Neural crest cell (in vitro differentiated cells): ENCODE measurements at regions not wholly inside any gene's neighbourhood (a gene's known extent, or its start where the extent isn't known, plus 50 kb on each side); places are given as distances from the start of the nearest gene placed in this dataset.
A peak's percentile ranks its signal among the peaks of the same experiment; 100 is the strongest.

Experiments used
- DNase-seq: peaks from one replicate; pipeline ENCODE4 v3.0.0; 2021; ENCODE audit warnings: low read depth, mixed read lengths, low spot score
- H3K27ac Mint-ChIP-seq: one replicate; pipeline ENCODE4 v1.8.0; 2021; ENCODE audit warnings: mild to moderate bottlenecking, mixed read lengths; ENCODE audit not compliant: unreplicated experiment
- H3K27me3 Mint-ChIP-seq: 2 replicates; pipeline ENCODE4 v1.8.0; 2021; ENCODE audit warnings: low read depth, mild to moderate bottlenecking, mixed read lengths
- H3K36me3 Mint-ChIP-seq: 2 replicates; pipeline ENCODE4 v1.8.0; 2021; ENCODE audit warnings: low read depth, mild to moderate bottlenecking, mixed read lengths
- H3K4me1 Mint-ChIP-seq: 2 replicates; pipeline ENCODE4 v1.8.0; 2021; ENCODE audit warnings: mixed read lengths
- H3K4me3 Mint-ChIP-seq: one replicate; pipeline ENCODE4 v1.8.0; 2021; ENCODE audit warnings: mild to moderate bottlenecking, mixed read lengths
- H3K9me3 Mint-ChIP-seq: 2 replicates; pipeline ENCODE4 v1.8.0; 2021; ENCODE audit warnings: mixed read lengths
- TF ChIP-seq, protein P1 (sequence below): fragments of 200-600 bp; sonication (generic); conservative IDR thresholded peaks from 2 replicates; pipeline ENCODE4 v1.5.0; 2021; ENCODE audit warnings: antibody characterized with exemption, mild to moderate bottlenecking

DNA sequence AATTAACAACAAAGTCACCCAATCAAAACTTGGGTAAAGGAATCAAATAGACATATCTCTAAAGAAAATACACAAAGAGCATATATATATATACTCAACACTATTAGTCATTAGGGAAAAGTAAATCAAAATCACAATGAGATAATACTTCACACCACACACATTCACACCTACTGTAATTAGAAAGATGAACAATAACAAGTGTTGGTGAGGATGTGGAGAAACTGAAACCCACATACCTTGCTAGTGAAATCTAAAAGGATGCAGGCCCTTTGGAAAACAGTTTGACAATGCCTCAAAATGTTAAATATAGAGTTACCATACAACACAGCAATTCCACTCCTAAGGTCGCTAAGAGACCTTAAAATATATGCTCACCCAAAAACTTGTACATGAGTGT lies 177.1 kb downstream of the ANKRD60 start:
- TF ChIP-seq, protein P1, sequence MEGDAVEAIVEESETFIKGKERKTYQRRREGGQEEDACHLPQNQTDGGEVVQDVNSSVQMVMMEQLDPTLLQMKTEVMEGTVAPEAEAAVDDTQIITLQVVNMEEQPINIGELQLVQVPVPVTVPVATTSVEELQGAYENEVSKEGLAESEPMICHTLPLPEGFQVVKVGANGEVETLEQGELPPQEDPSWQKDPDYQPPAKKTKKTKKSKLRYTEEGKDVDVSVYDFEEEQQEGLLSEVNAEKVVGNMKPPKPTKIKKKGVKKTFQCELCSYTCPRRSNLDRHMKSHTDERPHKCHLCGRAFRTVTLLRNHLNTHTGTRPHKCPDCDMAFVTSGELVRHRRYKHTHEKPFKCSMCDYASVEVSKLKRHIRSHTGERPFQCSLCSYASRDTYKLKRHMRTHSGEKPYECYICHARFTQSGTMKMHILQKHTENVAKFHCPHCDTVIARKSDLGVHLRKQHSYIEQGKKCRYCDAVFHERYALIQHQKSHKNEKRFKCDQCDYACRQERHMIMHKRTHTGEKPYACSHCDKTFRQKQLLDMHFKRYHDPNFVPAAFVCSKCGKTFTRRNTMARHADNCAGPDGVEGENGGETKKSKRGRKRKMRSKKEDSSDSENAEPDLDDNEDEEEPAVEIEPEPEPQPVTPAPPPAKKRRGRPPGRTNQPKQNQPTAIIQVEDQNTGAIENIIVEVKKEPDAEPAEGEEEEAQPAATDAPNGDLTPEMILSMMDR = no peak
- Mint-ChIP-seq H3K9me3 (peaks cover 4% of the 10 kb centered on the region), H3K27ac (no peak overlapping the region), H3K4me1 (no peaks in the 10 kb centered on the region), H3K36me3 (no peaks in the 10 kb centered on the region), H3K27me3 (peaks cover 23% of the 10 kb centered on the region), H3K4me3 (no peak overlapping the region)
- no peak for DNase-seq

DNA sequence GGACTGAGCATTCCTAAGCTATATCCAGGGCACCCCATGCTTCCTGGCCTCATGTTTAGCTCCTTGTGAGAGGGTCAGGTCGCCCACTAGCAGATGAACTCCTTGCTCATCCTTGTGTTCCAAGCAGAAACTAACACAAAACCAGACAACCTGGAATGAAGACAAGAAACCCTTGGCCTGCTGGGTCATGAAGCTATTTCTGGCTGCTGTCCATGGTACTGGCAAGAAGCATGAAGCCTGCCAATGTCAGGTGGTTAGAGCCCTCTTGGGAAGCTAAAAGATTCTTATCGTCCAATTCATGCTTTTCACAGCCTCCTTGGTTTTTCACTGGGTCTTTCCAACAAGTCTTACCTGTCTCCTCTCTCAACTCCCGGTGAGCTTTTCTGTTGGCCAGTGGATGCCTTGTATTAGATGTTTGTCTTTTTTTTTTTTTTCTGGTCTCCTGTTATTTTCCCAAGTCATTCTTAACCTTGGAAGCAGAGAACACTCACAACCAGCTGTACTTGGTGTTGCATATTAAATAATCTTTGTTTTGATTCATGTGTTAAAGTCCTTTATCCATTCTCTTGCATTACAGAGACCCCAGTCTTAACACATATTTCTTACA lies 180.3 kb downstream of the ANKRD60 start:
- H3K4me3 Mint-ChIP-seq = no peak overlapping the region
- H3K27me3 Mint-ChIP-seq = peaks cover 31% of the 10 kb centered on the region
- peak; percentile 35 for DNase-seq
- peaks cover 12% of the 10 kb centered on the region for H3K4me1 Mint-ChIP-seq
- peaks cover 4% of the 10 kb centered on the region for H3K9me3 Mint-ChIP-seq
- no peaks in the 10 kb centered on the region for H3K36me3 Mint-ChIP-seq
- TF ChIP-seq, protein P1 = no peak
- H3K27ac Mint-ChIP-seq = no peak overlapping the region

DNA sequence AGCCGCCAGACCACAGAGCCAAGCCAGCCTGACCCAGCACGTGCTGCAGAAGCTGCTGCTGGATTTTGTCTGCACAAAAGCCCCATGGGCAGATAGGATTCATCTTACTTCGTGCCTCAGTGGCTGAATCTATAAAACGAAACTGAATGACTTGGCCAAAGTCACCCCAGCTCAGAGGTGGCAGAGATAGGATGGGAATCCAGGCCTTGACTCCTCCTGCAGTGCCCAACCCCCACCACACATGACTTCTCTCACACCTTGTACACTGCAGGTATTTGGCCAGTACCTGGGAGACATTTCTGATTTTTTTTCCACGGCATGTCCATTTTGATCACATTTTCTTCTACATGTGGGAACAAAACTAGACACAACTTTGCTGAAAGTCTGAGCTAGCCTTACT lies 182.1 kb downstream of the ANKRD60 start:
- no peaks in the 10 kb centered on the region for H3K36me3 Mint-ChIP-seq
- H3K27me3 Mint-ChIP-seq = peaks cover 29% of the 10 kb centered on the region
- H3K9me3 Mint-ChIP-seq = no peaks in the 10 kb centered on the region
- TF ChIP-seq, protein P1 = no peak
- H3K4me3 Mint-ChIP-seq = no peak overlapping the region
- DNase-seq = no peak
- H3K4me1 Mint-ChIP-seq = peaks cover 12% of the 10 kb centered on the region
- H3K27ac Mint-ChIP-seq = no peak overlapping the region

DNA sequence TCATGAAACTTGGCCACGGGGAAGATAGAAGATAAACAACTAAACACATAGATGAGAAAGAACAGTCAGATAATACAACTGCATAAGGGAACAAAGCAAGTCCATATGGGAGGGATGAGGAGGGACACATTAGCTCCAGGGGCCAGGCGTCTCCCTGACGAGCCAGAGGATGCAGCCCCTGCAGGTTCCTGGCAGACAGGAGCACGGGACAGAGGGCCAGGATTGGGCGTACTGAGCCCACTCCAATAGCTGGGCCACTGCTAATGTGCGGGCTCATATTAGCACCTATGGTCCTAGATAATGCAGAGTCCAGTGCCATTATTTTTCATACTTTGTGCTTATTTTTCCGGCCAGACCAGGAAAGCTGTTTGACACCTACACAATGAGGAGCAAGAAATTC lies 182.9 kb downstream of the ANKRD60 start:
- DNase-seq = no peak
- peaks cover 29% of the 10 kb centered on the region for H3K27me3 Mint-ChIP-seq
- H3K36me3 Mint-ChIP-seq = no peaks in the 10 kb centered on the region
- no peaks in the 10 kb centered on the region for H3K9me3 Mint-ChIP-seq
- H3K27ac Mint-ChIP-seq = no peak overlapping the region
- no peak overlapping the region for H3K4me3 Mint-ChIP-seq
- TF ChIP-seq, protein P1 = no peak
- peaks cover 12% of the 10 kb centered on the region for H3K4me1 Mint-ChIP-seq

DNA sequence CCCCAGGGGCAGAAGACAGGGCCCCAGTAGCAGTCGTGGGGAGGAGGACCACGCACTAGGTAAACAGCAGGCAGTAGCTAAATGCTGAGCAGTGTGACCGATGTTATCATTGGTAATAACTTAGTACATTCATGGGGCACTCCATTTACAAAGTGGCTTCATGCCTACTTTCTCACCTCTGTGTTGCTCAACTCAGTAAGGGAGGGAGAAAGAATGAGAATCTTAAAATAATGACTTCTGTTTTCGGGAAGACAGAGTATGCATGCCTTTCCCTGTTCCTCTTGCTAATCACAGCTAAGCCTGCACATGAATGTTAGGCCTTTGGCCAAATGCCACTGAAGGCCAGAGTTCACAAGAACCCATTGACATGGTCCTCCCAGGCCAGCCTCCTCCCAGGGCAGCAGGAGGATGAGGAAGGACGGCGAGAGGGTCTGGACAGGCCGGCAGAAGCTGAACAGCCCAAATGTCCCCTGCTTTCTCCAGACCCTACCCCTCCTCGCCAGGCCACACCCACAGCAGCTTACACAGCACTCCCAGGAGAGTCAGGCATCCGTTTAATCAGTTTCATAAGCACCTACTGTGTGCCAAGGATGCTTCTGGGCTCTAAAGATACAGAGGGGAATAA lies 183.4 kb downstream of the ANKRD60 start:
- peaks cover 25% of the 10 kb centered on the region for H3K27me3 Mint-ChIP-seq
- H3K4me1 Mint-ChIP-seq = peaks cover 16% of the 10 kb centered on the region
- DNase-seq = no peak
- TF ChIP-seq, protein P1 = no peak
- no peak overlapping the region for H3K27ac Mint-ChIP-seq
- no peak overlapping the region for H3K4me3 Mint-ChIP-seq
- H3K36me3 Mint-ChIP-seq = no peaks in the 10 kb centered on the region
- no peaks in the 10 kb centered on the region for H3K9me3 Mint-ChIP-seq
